Neuronal stem cell (in vitro differentiated cells): ENCODE measurements at regions not wholly inside any gene's neighbourhood (a gene's known extent, or its start where the extent isn't known, plus 50 kb on each side); places are given as distances from the start of the nearest gene placed in this dataset.

Source experiments
- DNase-seq: peaks from one replicate; pipeline ENCODE4 v3.0.0-alpha.2; 2013; ENCODE audit warnings: low spot score
- H2AFZ ChIP-seq: one replicate; pipeline ENCODE4 v1.6.1; 2013; ENCODE audit warnings: mild to moderate bottlenecking, low read length, inconsistent platforms
- H2AK5ac ChIP-seq: 2 replicates; pipeline ENCODE4 v1.6.1; 2013; ENCODE audit warnings: low read depth, mild to moderate bottlenecking, inconsistent platforms, low read length, moderate library complexity, mixed read lengths
- H2BK120ac ChIP-seq: 2 replicates; pipeline ENCODE4 v1.6.1; 2013; ENCODE audit warnings: low read depth, mild to moderate bottlenecking, inconsistent platforms, low read length, moderate library complexity, mixed read lengths
- H2BK12ac ChIP-seq: one replicate; pipeline ENCODE4 v1.6.1; 2013; ENCODE audit warnings: low read length, inconsistent platforms
- H2BK15ac ChIP-seq: 2 replicates; pipeline ENCODE4 v1.6.1; 2013; ENCODE audit warnings: mild to moderate bottlenecking, low read length, inconsistent platforms, mixed read lengths
- H2BK5ac ChIP-seq: one replicate; pipeline ENCODE4 v1.6.1; 2013; ENCODE audit warnings: inconsistent platforms, mild to moderate bottlenecking, low read length, moderate library complexity
- H3K14ac ChIP-seq: one replicate; pipeline ENCODE4 v1.6.1; 2013; ENCODE audit warnings: low read length, inconsistent platforms
- H3K18ac ChIP-seq: 2 replicates; pipeline ENCODE4 v1.6.1; 2013; ENCODE audit warnings: low read length, inconsistent platforms
- H3K23ac ChIP-seq: 2 replicates; pipeline ENCODE4 v1.6.1; 2013; ENCODE audit warnings: low read depth, mild to moderate bottlenecking, mixed read lengths, low read length, inconsistent platforms; ENCODE audit not compliant: poor library complexity
- H3K27ac ChIP-seq: replicated peaks from 3 replicates; pipeline ENCODE4 v1.5.1; 2013; ENCODE audit warnings: low read length, inconsistent platforms
- H3K27me3 ChIP-seq, 3 experiments: 2 replicates each; pipeline ENCODE4 v1.6.1; 2013; ENCODE audit warnings: low read length in 3 of 3, mild to moderate bottlenecking in 2 of 3, inconsistent platforms in 1 of 3, low read depth in 1 of 3, mixed read lengths in 1 of 3, moderate library complexity in 1 of 3; ENCODE audit not compliant: control insufficient read depth in 3 of 3, insufficient read depth in 3 of 3
- H3K36me3 ChIP-seq, 2 donors: replicated peaks in 1 of 2; 2 replicates each; pipeline ENCODE4 v1.6.1; 2013; ENCODE audit warnings: low read length in 2 of 2; ENCODE audit not compliant: control insufficient read depth in 2 of 2, insufficient read depth in 2 of 2
- H3K4ac ChIP-seq: 2 replicates; pipeline ENCODE4 v1.6.1; 2013; ENCODE audit warnings: inconsistent platforms, mild to moderate bottlenecking, low read length, moderate library complexity
- H3K4me1 ChIP-seq, 2 donors: 1 replicate in 1 of 2; 2 replicates in 1 of 2; pipeline ENCODE4 v1.6.1; 2013; ENCODE audit warnings: low read length in 2 of 2, low read depth in 1 of 2; ENCODE audit not compliant: control insufficient read depth in 2 of 2, insufficient read depth in 1 of 2
- H3K4me2 ChIP-seq: one replicate; pipeline ENCODE4 v1.6.1; 2013; ENCODE audit warnings: mild to moderate bottlenecking, low read length, inconsistent platforms; ENCODE audit not compliant: insufficient read depth, poor library complexity, severe bottlenecking
- H3K4me3 ChIP-seq, 2 donors: 2 replicates each; pipeline ENCODE4 v1.5.1; 2013; ENCODE audit warnings: low read length in 2 of 2, mild to moderate bottlenecking in 2 of 2, inconsistent platforms in 1 of 2, moderate library complexity in 1 of 2
- H3K79me1 ChIP-seq: one replicate; pipeline ENCODE4 v1.6.1; 2013; ENCODE audit warnings: low read depth, mild to moderate bottlenecking, inconsistent platforms, low read length, moderate library complexity
- H3K9ac ChIP-seq: one replicate; pipeline ENCODE4 v1.6.1; 2013; ENCODE audit warnings: mild to moderate bottlenecking, low read depth, low read length, inconsistent platforms; ENCODE audit not compliant: poor library complexity
- H3K9me3 ChIP-seq, 2 donors: replicated peaks in 1 of 2; 2 replicates each; pipeline versions ENCODE3 to v1.6.1; 2013; ENCODE audit warnings: low read length in 2 of 2, mild to moderate bottlenecking in 2 of 2, inconsistent platforms in 1 of 2, low read depth in 1 of 2, mixed read lengths in 1 of 2, moderate library complexity in 1 of 2; ENCODE audit not compliant: control insufficient read depth in 2 of 2, insufficient read depth in 1 of 2
- H4K8ac ChIP-seq: one replicate; pipeline ENCODE4 v1.6.1; 2013; ENCODE audit warnings: low read depth, mild to moderate bottlenecking, inconsistent platforms, low read length, moderate library complexity
- H4K91ac ChIP-seq: one replicate; pipeline ENCODE4 v1.6.1; 2013; ENCODE audit warnings: low read length, low read depth, mild to moderate bottlenecking, inconsistent platforms; ENCODE audit not compliant: poor library complexity
- WGBS, 2 donors: extraction: QIAGEN DNeasy Blood & Tissue Kit; methylation state at CpG; one replicate each; pipeline ENCODE4 v1.1.7; 2013; ENCODE audit warnings: missing lambda C conversion rate in 2 of 2, mixed read lengths in 1 of 2; ENCODE audit not compliant: insufficient read length in 2 of 2, insufficient replicate concordance in 1 of 2; ENCODE audit errors: extremely low coverage in 2 of 2; 5-methylcytosine and 5-hydroxymethylcytosine counted together

- Histone ChIP-seq H3K36me3 (no peaks in the 10 kb centered on the region), H3K9ac (no peak overlapping the region), H3K27ac (no peak overlapping the region), H3K4me2 (no peak overlapping the region), H3K4me1 (no peaks in the 10 kb centered on the region), H2AK5ac (no peak overlapping the region), H2BK12ac (no peak overlapping the region), H2BK5ac (no peak overlapping the region), H3K9me3 (peaks cover 2 to 10% of the 10 kb centered on the region in 2 donors), H3K23ac (no peak overlapping the region), H3K79me1 (no peaks in the 10 kb centered on the region), H3K4ac (no peak overlapping the region), H2BK15ac (no peak overlapping the region), H3K14ac (no peak overlapping the region), H4K8ac (no peak overlapping the region), H3K4me3 (no peak overlapping the region), H2AFZ (no peak overlapping the region), H3K18ac (no peak overlapping the region), H3K27me3 (no peaks in the 10 kb centered on the region), H2BK120ac (no peak overlapping the region), H4K91ac (no peak overlapping the region)
- no peak for DNase-seq
Measured at GRCh38 chr18:26764586-26764985, 100.9 kb downstream of the AQP4 start.

DNA sequence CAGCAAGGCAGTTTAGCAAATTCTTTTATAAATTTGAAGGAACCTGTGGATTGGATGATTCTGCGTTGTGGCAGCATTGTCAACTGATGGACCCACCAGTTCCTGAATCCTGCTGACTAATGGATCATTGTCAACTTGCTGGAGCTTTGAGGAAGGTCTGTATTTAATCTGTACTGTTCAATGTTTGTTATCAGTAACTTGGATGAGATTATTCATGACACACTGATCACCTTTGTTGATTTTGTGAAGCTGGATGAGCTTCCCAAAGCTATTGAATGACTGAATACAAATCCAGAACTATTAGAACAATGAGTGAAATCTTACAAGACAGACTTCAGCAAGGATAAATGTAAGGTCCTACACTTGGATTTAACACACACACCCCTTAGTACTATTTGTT lies 101.3 kb downstream of the AQP4 start:
- Histone ChIP-seq H3K9ac (no peak overlapping the region), H2BK15ac (no peak overlapping the region), H4K8ac (no peak overlapping the region), H4K91ac (no peak overlapping the region), H3K4me2 (no peak overlapping the region), H2BK12ac (no peak overlapping the region), H3K4ac (no peak overlapping the region), H3K27me3 (no peaks in the 10 kb centered on the region), H3K18ac (no peak overlapping the region), H2BK5ac (no peak overlapping the region), H2BK120ac (no peak overlapping the region), H3K4me3 (no peak overlapping the region), H3K14ac (no peak overlapping the region), H3K9me3 (peaks cover 2 to 10% of the 10 kb centered on the region in 2 donors), H3K4me1 (no peaks in the 10 kb centered on the region), H3K36me3 (no peaks in the 10 kb centered on the region), H2AK5ac (no peak overlapping the region), H3K23ac (no peak overlapping the region), H3K79me1 (no peaks in the 10 kb centered on the region), H3K27ac (no peak overlapping the region), H2AFZ (no peak overlapping the region)
- WGBS, 2 donors, result no CpG with 5 or more reads among the region's 1 CpG
- DNase-seq, result no peak

GRCh38 chr18:26763446-26764110 lies 101.9 kb downstream of the AQP4 start:
- Histone ChIP-seq H3K23ac (no peak overlapping the region), H2BK15ac (no peak overlapping the region), H2BK12ac (no peak overlapping the region), H2AK5ac (no peak overlapping the region), H3K27ac (no peak overlapping the region), H3K36me3 (no peaks in the 10 kb centered on the region), H3K9me3 (peaks cover 2 to 10% of the 10 kb centered on the region in 2 donors), H3K14ac (no peak overlapping the region), H3K27me3 (no peaks in the 10 kb centered on the region), H2BK5ac (no peak overlapping the region), H3K4me3 (no peak overlapping the region), H3K4ac (no peak overlapping the region), H3K79me1 (no peaks in the 10 kb centered on the region), H2BK120ac (no peak overlapping the region), H3K4me2 (no peak overlapping the region), H3K4me1 (no peaks in the 10 kb centered on the region), H3K18ac (no peak overlapping the region), H4K8ac (no peak overlapping the region), H4K91ac (no peak overlapping the region), H2AFZ (peak overlapping the region; percentile 45), H3K9ac (no peak overlapping the region)
- DNase-seq, result no peak
- no CpG with 5 or more reads among the region's 6 CpGs for WGBS, 2 donors

GRCh38 chr18:26757263-26758019 lies 108.1 kb downstream of the AQP4 start:
- Histone ChIP-seq H3K4me2 (no peak overlapping the region), H3K79me1 (no peaks in the 10 kb centered on the region), H2AK5ac (no peak overlapping the region), H3K4ac (no peak overlapping the region), H3K18ac (no peak overlapping the region), H4K91ac (no peak overlapping the region), H2BK120ac (no peak overlapping the region), H3K23ac (no peak overlapping the region), H3K27me3 (no peaks in the 10 kb centered on the region), H2BK5ac (no peak overlapping the region), H3K27ac (no peak overlapping the region), H2AFZ (peak overlapping the region; percentile 46), H3K9ac (no peak overlapping the region), H3K9me3 (peaks cover 0 to 2% of the 10 kb centered on the region in 2 donors), H2BK15ac (no peak overlapping the region), H2BK12ac (no peak overlapping the region), H3K14ac (no peak overlapping the region), H3K4me1 (no peaks in the 10 kb centered on the region), H4K8ac (no peak overlapping the region), H3K4me3 (no peak overlapping the region), H3K36me3 (no peaks in the 10 kb centered on the region)
- no CpG with 5 or more reads among the region's 4 CpGs for WGBS, 2 donors
- DNase-seq, result no peak
